ENCODE measurements at regions not wholly inside any gene's neighbourhood (a gene's known extent, or its start where the extent isn't known, plus 50 kb on each side); places are given as distances from the start of the nearest gene placed in this dataset.

DNA sequence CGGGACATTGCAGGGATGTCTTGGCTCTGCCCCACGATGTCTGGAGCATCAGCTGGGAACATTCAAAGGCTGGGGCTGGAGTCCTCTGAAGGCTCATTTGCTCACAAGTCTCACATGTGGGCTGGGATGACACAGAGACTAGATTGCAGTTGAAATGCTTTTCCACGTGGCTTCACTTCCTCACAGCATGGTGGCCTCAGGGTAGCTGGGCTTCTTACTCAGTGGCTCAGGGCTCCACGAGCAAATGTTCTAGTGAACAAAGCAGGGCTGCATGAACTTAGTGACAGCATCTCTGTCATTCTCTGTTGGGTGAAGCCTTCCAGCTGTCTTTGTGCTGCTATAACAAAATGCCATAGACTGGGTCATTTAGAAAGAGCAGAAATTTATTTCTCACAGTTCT, 247.0 kb upstream of the POU3F1 start:
- TF ChIP-seq POLR2A (IDR thresholded peaks at IDR 0.05; ENCODE audit: low read depth) (no peak), POLR2AphosphoS5 (IDR thresholded peaks at IDR 0.05) (no peak), CTCF (IDR thresholded peaks at IDR 0.05) (no peak), EP300 (IDR thresholded peaks at IDR 0.05) (no peak)
